Glutamatergic neuron (in vitro differentiated cells): ENCODE measurements at regions not wholly inside any gene's neighbourhood (a gene's known extent, or its start where the extent isn't known, plus 50 kb on each side); places are given as distances from the start of the nearest gene placed in this dataset.

ENCODE experiments used
- DNase-seq: peaks from one replicate; pipeline ENCODE4 v3.0.0; 2022
- H3K27ac Mint-ChIP-seq: one replicate; pipeline ENCODE4 v1.8.0; 2020; ENCODE audit warnings: mild to moderate bottlenecking, mixed read lengths, inconsistent platforms; ENCODE audit not compliant: unreplicated experiment
- H3K27me3 Mint-ChIP-seq: one replicate; pipeline ENCODE4 v1.8.0; 2020; ENCODE audit warnings: mild to moderate bottlenecking, moderate library complexity, mixed read lengths, inconsistent platforms; ENCODE audit not compliant: unreplicated experiment
- H3K36me3 Mint-ChIP-seq: one replicate; pipeline ENCODE4 v1.8.0; 2020; ENCODE audit warnings: mild to moderate bottlenecking, mixed read lengths, inconsistent platforms; ENCODE audit not compliant: unreplicated experiment
- H3K4me1 Mint-ChIP-seq: one replicate; pipeline ENCODE4 v1.8.0; 2020; ENCODE audit warnings: mild to moderate bottlenecking, low read depth, mixed read lengths, inconsistent platforms; ENCODE audit not compliant: unreplicated experiment
- H3K4me3 Mint-ChIP-seq: one replicate; pipeline ENCODE4 v1.8.0; 2020; ENCODE audit warnings: mild to moderate bottlenecking, mixed read lengths, inconsistent platforms; ENCODE audit not compliant: unreplicated experiment
- H3K9me3 Mint-ChIP-seq: one replicate; pipeline ENCODE4 v1.8.0; 2020; ENCODE audit warnings: mild to moderate bottlenecking, moderate library complexity, mixed read lengths, inconsistent platforms; ENCODE audit not compliant: unreplicated experiment
- CTCF ChIP-seq: fragments of 200-600 bp; sonication (generic); IDR thresholded peaks from one replicate; pipeline ENCODE4 v1.5.0; 2021; ENCODE audit not compliant: partially characterized antibody, unreplicated experiment

- peaks cover 13% of the 10 kb centered on the region for H3K4me1 Mint-ChIP-seq
- H3K36me3 Mint-ChIP-seq = no peaks in the 10 kb centered on the region
- H3K9me3 Mint-ChIP-seq = no peaks in the 10 kb centered on the region
- no peak overlapping the region for H3K4me3 Mint-ChIP-seq
- DNase-seq = no peak
- TF ChIP-seq CTCF = no peak
- H3K27me3 Mint-ChIP-seq = no peaks in the 10 kb centered on the region
- H3K27ac Mint-ChIP-seq = no peak overlapping the region
Observed at GRCh38 chr2:57602733-57603132, 443.9 kb upstream of the VRK2 start.

GRCh38 chr2:57614988-57615387, 431.6 kb upstream of the VRK2 start:
- no peaks in the 10 kb centered on the region for H3K4me1 Mint-ChIP-seq
- no peak for DNase-seq
- no peaks in the 10 kb centered on the region for H3K27me3 Mint-ChIP-seq
- no peaks in the 10 kb centered on the region for H3K9me3 Mint-ChIP-seq
- no peak overlapping the region for H3K27ac Mint-ChIP-seq
- no peaks in the 10 kb centered on the region for H3K36me3 Mint-ChIP-seq
- no peak overlapping the region for H3K4me3 Mint-ChIP-seq
- no peak for TF ChIP-seq CTCF

- H3K27ac Mint-ChIP-seq = no peak overlapping the region
- H3K36me3 Mint-ChIP-seq = no peaks in the 10 kb centered on the region
- H3K27me3 Mint-ChIP-seq = no peaks in the 10 kb centered on the region
- H3K4me3 Mint-ChIP-seq = no peak overlapping the region
- TF ChIP-seq CTCF = no peak
- no peaks in the 10 kb centered on the region for H3K9me3 Mint-ChIP-seq
- no peak for DNase-seq
- H3K4me1 Mint-ChIP-seq = no peaks in the 10 kb centered on the region
Observed at GRCh38 chr2:57615855-57616556, 430.6 kb upstream of the VRK2 start.

GRCh38 chr2:57617318-57617717, 429.3 kb upstream of the VRK2 start:
- DNase-seq = no peak
- no peaks in the 10 kb centered on the region for H3K27me3 Mint-ChIP-seq
- no peak for TF ChIP-seq CTCF
- no peaks in the 10 kb centered on the region for H3K9me3 Mint-ChIP-seq
- no peaks in the 10 kb centered on the region for H3K36me3 Mint-ChIP-seq
- no peak overlapping the region for H3K27ac Mint-ChIP-seq
- no peaks in the 10 kb centered on the region for H3K4me1 Mint-ChIP-seq
- no peak overlapping the region for H3K4me3 Mint-ChIP-seq

- no peak for DNase-seq
- Mint-ChIP-seq H3K9me3 (no peaks in the 10 kb centered on the region), H3K4me3 (no peak overlapping the region), H3K4me1 (no peaks in the 10 kb centered on the region), H3K27me3 (no peaks in the 10 kb centered on the region), H3K36me3 (no peaks in the 10 kb centered on the region), H3K27ac (no peak overlapping the region)
- TF ChIP-seq CTCF = no peak
Observed at GRCh38 chr2:57621122-57621663, 425.4 kb upstream of the VRK2 start.
